Smooth muscle cell (in vitro differentiated cells): ENCODE measurements at regions not wholly inside any gene's neighbourhood (a gene's known extent, or its start where the extent isn't known, plus 50 kb on each side); places are given as distances from the start of the nearest gene placed in this dataset.
A peak's percentile ranks its signal among the peaks of the same experiment; 100 is the strongest.

Experiments
- DNase-seq: peaks from one replicate; lab custom pipeline; 2025; ENCODE audit not compliant: unreplicated experiment; lab: John Stamatoyannopoulos, UW
- H2AFZ ChIP-seq: fragments of 200-600 bp; sonication (generic); 2 replicates; pipeline ENCODE4 v1.6.0; 2016; ENCODE audit warnings: antibody characterized with exemption, low read depth, mild to moderate bottlenecking
- H3F3A ChIP-seq: fragments of 200-600 bp; sonication (generic); 2 replicates; pipeline ENCODE4 v1.6.0; 2017; ENCODE audit warnings: antibody characterized with exemption, low read depth
- H3K27ac ChIP-seq: fragments of 200-600 bp; sonication (generic); 2 replicates; pipeline ENCODE4 v1.5.1; 2016; ENCODE audit warnings: low read depth, mild to moderate bottlenecking
- H3K27me3 ChIP-seq: fragments of 200-600 bp; sonication (generic); 2 replicates; pipeline ENCODE4 v1.6.1; 2016; ENCODE audit warnings: low read depth, mild to moderate bottlenecking
- H3K36me3 ChIP-seq: fragments of 200-600 bp; sonication (generic); 2 replicates; pipeline ENCODE4 v1.5.1; 2016; ENCODE audit warnings: low read depth
- H3K4me1 ChIP-seq: fragments of 200-600 bp; sonication (generic); 2 replicates; pipeline ENCODE4 v1.5.1; 2016; ENCODE audit warnings: low read depth
- H3K4me2 ChIP-seq: fragments of 200-600 bp; sonication (generic); 2 replicates; pipeline ENCODE4 v1.6.0; 2016; ENCODE audit warnings: mild to moderate bottlenecking
- H3K4me3 ChIP-seq: fragments of 200-600 bp; sonication (generic); 2 replicates; pipeline ENCODE4 v1.5.1; 2016; ENCODE audit warnings: mild to moderate bottlenecking
- H3K79me2 ChIP-seq: fragments of 200-600 bp; sonication (generic); 2 replicates; pipeline ENCODE4 v1.6.0; 2016; ENCODE audit warnings: low read depth, mild to moderate bottlenecking
- H3K9ac ChIP-seq: fragments of 200-600 bp; sonication (generic); 2 replicates; pipeline ENCODE4 v1.6.0; 2016; ENCODE audit warnings: low read depth
- H3K9me3 ChIP-seq: fragments of 200-600 bp; sonication (generic); replicated peaks from 2 replicates; pipeline ENCODE4 v1.5.1; 2016; ENCODE audit warnings: low read depth
- H4K20me1 ChIP-seq: fragments of 200-600 bp; sonication (generic); 2 replicates; pipeline ENCODE4 v1.6.0; 2016; ENCODE audit warnings: low read depth
- WGBS: methylation state at CpG from one replicate; pipeline ENCODE4 v1.1.7; 2016; ENCODE audit warnings: low lambda C conversion rate; 5-methylcytosine and 5-hydroxymethylcytosine counted together
- TF ChIP-seq, protein P1 (sequence below): fragments of 200-600 bp; sonication (generic); IDR thresholded peaks from 2 replicates; pipeline ENCODE4 v1.5.1; 2017; ENCODE audit warnings: borderline replicate concordance, mild to moderate bottlenecking, antibody characterized with exemption; ENCODE audit not compliant: insufficient read depth, poor library complexity, severe bottlenecking

DNA sequence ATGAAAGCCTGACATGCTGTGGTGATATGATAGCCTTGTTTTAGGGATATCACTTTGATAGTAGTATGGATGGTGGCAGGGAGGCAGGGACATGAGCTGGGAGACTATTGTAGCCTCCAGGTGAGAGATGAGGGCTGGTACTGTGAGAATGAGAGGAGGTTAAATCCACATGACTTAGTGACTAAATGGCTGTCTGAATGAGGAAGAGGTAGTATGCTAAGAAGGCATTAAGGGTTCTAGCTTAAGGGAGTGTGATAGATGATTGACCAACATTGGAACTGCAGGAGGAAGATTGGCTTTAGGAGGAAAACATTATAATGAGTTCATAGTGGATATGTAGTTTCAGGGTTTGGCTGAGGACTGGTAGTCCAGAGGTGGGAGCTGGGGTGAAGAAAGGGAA, 195.0 kb upstream of the ANK2 start:
- Histone ChIP-seq H3K36me3 (no peaks in the 10 kb centered on the region), H3F3A (peaks cover 7% of the 10 kb centered on the region), H3K4me1 (peaks cover 31% of the 10 kb centered on the region), H3K27me3 (no peaks in the 10 kb centered on the region), H3K9me3 (no peaks in the 10 kb centered on the region), H4K20me1 (no peaks in the 10 kb centered on the region), H2AFZ (no peak overlapping the region), H3K4me3 (no peak overlapping the region), H3K27ac (no peak overlapping the region), H3K9ac (no peak overlapping the region), H3K4me2 (no peak overlapping the region), H3K79me2 (no peaks in the 10 kb centered on the region)
- no peak for DNase-seq
- TF ChIP-seq, protein P1, sequence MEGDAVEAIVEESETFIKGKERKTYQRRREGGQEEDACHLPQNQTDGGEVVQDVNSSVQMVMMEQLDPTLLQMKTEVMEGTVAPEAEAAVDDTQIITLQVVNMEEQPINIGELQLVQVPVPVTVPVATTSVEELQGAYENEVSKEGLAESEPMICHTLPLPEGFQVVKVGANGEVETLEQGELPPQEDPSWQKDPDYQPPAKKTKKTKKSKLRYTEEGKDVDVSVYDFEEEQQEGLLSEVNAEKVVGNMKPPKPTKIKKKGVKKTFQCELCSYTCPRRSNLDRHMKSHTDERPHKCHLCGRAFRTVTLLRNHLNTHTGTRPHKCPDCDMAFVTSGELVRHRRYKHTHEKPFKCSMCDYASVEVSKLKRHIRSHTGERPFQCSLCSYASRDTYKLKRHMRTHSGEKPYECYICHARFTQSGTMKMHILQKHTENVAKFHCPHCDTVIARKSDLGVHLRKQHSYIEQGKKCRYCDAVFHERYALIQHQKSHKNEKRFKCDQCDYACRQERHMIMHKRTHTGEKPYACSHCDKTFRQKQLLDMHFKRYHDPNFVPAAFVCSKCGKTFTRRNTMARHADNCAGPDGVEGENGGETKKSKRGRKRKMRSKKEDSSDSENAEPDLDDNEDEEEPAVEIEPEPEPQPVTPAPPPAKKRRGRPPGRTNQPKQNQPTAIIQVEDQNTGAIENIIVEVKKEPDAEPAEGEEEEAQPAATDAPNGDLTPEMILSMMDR: no peak

DNA sequence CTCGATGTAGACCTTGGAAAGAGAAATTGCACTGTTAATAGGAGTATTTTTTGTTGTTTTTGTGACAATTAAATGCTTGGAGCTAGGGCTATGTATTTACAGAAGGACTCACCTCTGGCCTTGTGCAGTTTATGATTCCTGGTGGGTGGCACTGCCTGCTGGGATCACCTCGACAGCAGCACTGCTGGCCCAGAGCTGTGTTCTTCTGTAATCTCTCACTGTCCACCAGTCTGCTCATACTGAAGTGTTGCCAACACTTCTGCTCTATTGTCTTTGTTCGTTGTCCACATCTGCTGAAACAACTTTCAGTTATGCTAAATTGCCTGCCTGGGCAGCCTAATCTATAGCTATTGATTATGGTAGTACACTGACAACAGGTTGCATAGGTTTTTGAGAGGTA, 194.4 kb upstream of the ANK2 start:
- DNase-seq: no peak
- no peak overlapping the region for H3K9ac ChIP-seq
- H3F3A ChIP-seq: peaks cover 7% of the 10 kb centered on the region
- TF ChIP-seq, protein P1: no peak
- H3K9me3 ChIP-seq: no peaks in the 10 kb centered on the region
- no peaks in the 10 kb centered on the region for H3K79me2 ChIP-seq
- H3K4me2 ChIP-seq: no peak overlapping the region
- H3K27ac ChIP-seq: no peak overlapping the region
- no peaks in the 10 kb centered on the region for H4K20me1 ChIP-seq
- H3K4me1 ChIP-seq: peaks cover 35% of the 10 kb centered on the region
- H3K4me3 ChIP-seq: no peak overlapping the region
- no peak overlapping the region for H2AFZ ChIP-seq
- WGBS: 89% methylated on average over 3 of the region's 3 CpGs
- H3K36me3 ChIP-seq: no peaks in the 10 kb centered on the region
- no peaks in the 10 kb centered on the region for H3K27me3 ChIP-seq

DNA sequence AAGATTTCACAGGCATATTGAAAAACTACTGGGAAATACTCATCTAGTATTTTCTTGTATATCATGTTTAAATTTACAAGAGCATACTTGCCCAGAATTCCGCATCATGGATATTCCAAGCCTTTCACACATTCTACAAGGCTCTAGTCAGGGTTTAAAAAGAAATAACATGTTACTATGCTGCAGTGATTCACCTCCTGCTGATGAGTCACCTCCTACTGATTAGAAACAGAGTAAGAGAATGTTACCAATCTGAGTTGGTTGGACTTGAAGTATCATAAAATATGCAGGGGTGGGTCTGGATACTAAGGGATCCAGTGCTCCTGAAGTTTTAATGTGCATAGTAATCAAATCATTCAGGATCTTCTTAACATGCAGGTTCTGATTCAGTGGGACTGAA, 192.0 kb upstream of the ANK2 start:
- peaks cover 7% of the 10 kb centered on the region for H3F3A ChIP-seq
- no peak for DNase-seq
- no peak overlapping the region for H2AFZ ChIP-seq
- no peaks in the 10 kb centered on the region for H3K79me2 ChIP-seq
- H3K27ac ChIP-seq: peak overlapping the region; percentile 55
- no peaks in the 10 kb centered on the region for H3K27me3 ChIP-seq
- H3K4me2 ChIP-seq: peak overlapping the region; percentile 55
- 8% methylated on average over 1 of the region's 1 CpG for WGBS
- H4K20me1 ChIP-seq: no peaks in the 10 kb centered on the region
- TF ChIP-seq, protein P1: no peak
- no peaks in the 10 kb centered on the region for H3K9me3 ChIP-seq
- no peaks in the 10 kb centered on the region for H3K36me3 ChIP-seq
- H3K9ac ChIP-seq: peak overlapping the region; percentile 8
- H3K4me3 ChIP-seq: no peak overlapping the region
- peaks cover 55% of the 10 kb centered on the region for H3K4me1 ChIP-seq

DNA sequence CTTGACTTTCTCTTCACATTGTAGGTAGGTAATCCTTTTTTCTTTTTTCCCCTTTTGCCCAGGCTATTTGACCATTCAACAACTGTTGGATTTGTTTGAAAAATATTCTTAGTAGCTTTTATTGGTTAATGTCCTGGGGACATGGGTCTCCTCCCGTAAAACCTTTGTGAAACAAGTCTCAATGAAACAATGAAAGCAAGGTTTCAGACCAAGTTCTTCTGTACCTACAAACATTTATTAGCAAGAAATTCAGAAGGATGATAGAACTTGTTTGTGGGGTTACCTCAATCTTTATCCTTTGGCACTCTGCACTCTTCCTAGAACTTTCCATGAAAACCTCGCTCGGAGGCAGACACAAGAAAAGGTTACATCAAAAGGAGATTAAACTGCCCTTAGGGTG, 190.7 kb upstream of the ANK2 start:
- WGBS: 85% methylated on average over 3 of the region's 3 CpGs
- H3K79me2 ChIP-seq: peaks cover under 1% of the 10 kb centered on the region

More for the DNA sequence above, 190.7 kb upstream of the ANK2 start:
- Histone ChIP-seq H4K20me1 (no peaks in the 10 kb centered on the region), H3K27me3 (no peaks in the 10 kb centered on the region), H2AFZ (no peak overlapping the region), H3K36me3 (no peaks in the 10 kb centered on the region), H3K9ac (no peak overlapping the region), H3K9me3 (no peaks in the 10 kb centered on the region), H3K27ac (no peak overlapping the region), H3F3A (peaks cover 10% of the 10 kb centered on the region), H3K4me2 (no peak overlapping the region), H3K4me3 (no peak overlapping the region), H3K4me1 (peaks cover 63% of the 10 kb centered on the region)
- TF ChIP-seq, protein P1: no peak
- no peak for DNase-seq
